CD4-positive, CD25-positive, alpha-beta regulatory T cell (primary cell): ENCODE measurements at regions not wholly inside any gene's neighbourhood (a gene's known extent, or its start where the extent isn't known, plus 50 kb on each side); places are given as distances from the start of the nearest gene placed in this dataset.
A peak's percentile ranks its signal among the peaks of the same experiment; 100 is the strongest.

ENCODE experiments used
- ATAC-seq, 2 donors: fragments of 150-1000 bp; cut with Tn5 transposase; one replicate each; pipeline ENCODE4 v1.10.0; 2021; ENCODE audit warnings: low read depth in 2 of 2, moderate number of reproducible peaks in 2 of 2, moderate library complexity in 1 of 2
- DNase-seq, 3 donors: peaks; one replicate each; pipeline versions ENCODE4 v3.0.0 to v3.0.0-alpha.2; 2012 to 2022; ENCODE audit warnings: mixed read lengths in 1 of 3
- H3K27ac ChIP-seq: one replicate; pipeline ENCODE4 v1.7.0; 2013; ENCODE audit warnings: mild to moderate bottlenecking, low read length; ENCODE audit not compliant: insufficient read depth, poor library complexity, severe bottlenecking
- H3K27me3 ChIP-seq: one replicate; pipeline ENCODE4 v1.7.0; 2013; ENCODE audit warnings: low read length; ENCODE audit not compliant: control insufficient read depth, insufficient read depth
- H3K36me3 ChIP-seq: one replicate; pipeline ENCODE4 v1.7.0; 2013; ENCODE audit warnings: mild to moderate bottlenecking, low read length, moderate library complexity; ENCODE audit not compliant: control insufficient read depth, insufficient read depth
- H3K4me1 ChIP-seq: 2 replicates; pipeline ENCODE4 v1.7.0; 2013; ENCODE audit warnings: mild to moderate bottlenecking, low read length; ENCODE audit not compliant: insufficient read depth, control insufficient read depth, poor library complexity, severe bottlenecking
- H3K4me3 ChIP-seq: one replicate; pipeline ENCODE4 v1.7.0; 2013; ENCODE audit warnings: low read depth, mild to moderate bottlenecking, low read length, moderate library complexity
- H3K9me3 ChIP-seq, 2 experiments: 1 replicate in 1 of 2; 2 replicates in 1 of 2; pipeline ENCODE4 v1.7.0; 2013; ENCODE audit warnings: low read length in 2 of 2, mild to moderate bottlenecking in 1 of 2, moderate library complexity in 1 of 2; ENCODE audit not compliant: control insufficient read depth in 2 of 2
- H3K27ac Mint-ChIP-seq, 3 donors: one replicate each; pipeline ENCODE4 v1.8.0; 2020 to 2022; ENCODE audit warnings: mild to moderate bottlenecking in 3 of 3, mixed read lengths in 3 of 3, moderate library complexity in 2 of 3
- H3K27me3 Mint-ChIP-seq: one replicate; pipeline ENCODE4 v1.8.0; 2022; ENCODE audit warnings: mild to moderate bottlenecking, mixed read lengths
- H3K36me3 Mint-ChIP-seq: one replicate; pipeline ENCODE4 v1.8.0; 2020; ENCODE audit warnings: mixed read lengths
- H3K4me1 Mint-ChIP-seq, 4 donors: one replicate each; pipeline ENCODE4 v1.8.0; 2020 to 2022; ENCODE audit warnings: mixed read lengths in 4 of 4, mild to moderate bottlenecking in 1 of 4
- H3K4me3 Mint-ChIP-seq, 4 donors: one replicate each; pipeline ENCODE4 v1.8.0; 2020 to 2022; ENCODE audit warnings: mild to moderate bottlenecking in 4 of 4, mixed read lengths in 4 of 4, moderate library complexity in 3 of 4
- H3K9me3 Mint-ChIP-seq, 7 donors: one replicate each; pipeline ENCODE4 v1.8.0; 2020 to 2022; ENCODE audit warnings: mixed read lengths in 7 of 7, mild to moderate bottlenecking in 3 of 7, moderate library complexity in 2 of 7

DNA sequence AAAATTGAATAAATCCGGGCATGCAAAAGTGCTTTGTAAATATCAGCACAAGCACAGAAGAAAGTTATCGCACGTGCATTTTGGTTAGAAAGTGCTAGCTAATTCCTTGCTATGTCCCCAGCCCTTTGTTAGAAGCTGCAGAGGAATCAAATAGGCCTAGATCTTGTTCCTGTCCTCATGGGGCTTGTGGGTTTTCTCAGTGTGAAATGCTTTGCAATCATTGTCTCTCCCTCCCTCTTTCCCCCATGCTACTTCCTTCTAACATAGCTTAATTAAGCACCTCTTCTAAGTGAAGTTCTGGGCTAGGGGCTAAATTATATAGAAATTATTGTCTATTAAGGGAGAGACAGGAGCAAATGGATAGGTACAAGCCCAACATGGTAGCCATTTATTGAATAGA lies 271.7 kb downstream of the RPLP1 start:
- ATAC-seq (no peak), DNase-seq (no peak)
- Mint-ChIP-seq H3K27me3 (peaks cover 66% of the 10 kb centered on the region), H3K27ac (peak overlapping the region in 1 of 3 donors; percentile 61), H3K9me3 (peaks cover 0 to 2% (median 0%) of the 10 kb centered on the region in 7 donors), H3K4me3 (no peak overlapping the region), H3K4me1 (peaks cover 5 to 56% (median 19%) of the 10 kb centered on the region in 4 donors), H3K36me3 (no peaks in the 10 kb centered on the region)
- H3K27me3 ChIP-seq: peaks cover 16% of the 10 kb centered on the region
- peaks cover 18% of the 10 kb centered on the region for H3K4me1 ChIP-seq
- no peaks in the 10 kb centered on the region for H3K9me3 ChIP-seq
- no peaks in the 10 kb centered on the region for H3K36me3 ChIP-seq
- H3K4me3 ChIP-seq: no peak overlapping the region
- no peak overlapping the region for H3K27ac ChIP-seq

DNA sequence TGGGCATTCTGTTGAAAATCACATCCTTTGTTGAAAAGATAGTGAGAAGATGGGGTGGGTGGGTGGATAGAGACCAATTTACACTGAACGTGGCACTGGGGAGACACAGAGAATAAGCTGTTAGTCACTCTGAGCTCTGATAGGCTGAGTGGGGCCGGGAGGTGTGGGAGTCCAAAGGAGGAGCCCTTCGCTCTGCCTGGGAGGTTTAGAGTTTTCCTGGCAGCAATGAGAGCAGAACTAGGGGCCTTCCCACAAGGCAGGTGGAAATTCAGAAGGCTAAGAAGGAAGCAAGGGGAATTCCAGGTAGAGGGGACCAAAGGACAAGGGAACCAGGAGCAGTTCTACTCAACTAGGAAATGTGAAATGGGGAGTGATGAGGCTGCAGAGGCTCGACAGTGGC lies 272.7 kb downstream of the RPLP1 start:
- H3K27me3 Mint-ChIP-seq: peaks cover 56% of the 10 kb centered on the region
- H3K36me3 Mint-ChIP-seq: no peaks in the 10 kb centered on the region
- DNase-seq: no peak
- Histone ChIP-seq H3K27ac (no peak overlapping the region), H3K27me3 (peaks cover 15% of the 10 kb centered on the region), H3K4me3 (no peak overlapping the region), H3K36me3 (no peaks in the 10 kb centered on the region), H3K9me3 (no peaks in the 10 kb centered on the region), H3K4me1 (peaks cover 17% of the 10 kb centered on the region)
- H3K4me3 Mint-ChIP-seq: no peak overlapping the region
- no peak for ATAC-seq
- H3K27ac Mint-ChIP-seq: no peak overlapping the region
- H3K9me3 Mint-ChIP-seq: peaks cover 0 to 2% (median 0%) of the 10 kb centered on the region in 7 donors
- peaks cover 0 to 47% (median 11%) of the 10 kb centered on the region in 4 donors for H3K4me1 Mint-ChIP-seq

DNA sequence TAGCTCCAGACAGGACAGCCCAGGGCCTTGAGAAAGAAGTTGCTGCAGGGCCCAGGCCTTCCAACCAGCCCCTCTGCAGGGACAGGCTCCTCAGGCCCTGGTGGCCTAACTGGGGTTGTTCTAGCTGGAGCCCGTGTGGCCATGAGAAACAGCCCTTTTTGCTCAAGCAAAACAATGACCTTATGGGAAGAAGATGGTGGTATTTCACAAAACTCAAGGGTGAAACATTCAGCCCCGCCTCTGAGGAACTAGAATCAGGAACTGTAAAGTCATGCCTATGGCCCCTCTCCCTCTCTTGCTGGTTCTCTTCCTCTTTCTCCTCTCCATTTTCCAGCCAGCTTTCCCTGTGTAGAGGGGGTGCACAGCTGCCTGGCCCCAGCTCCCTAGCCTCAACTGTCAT lies 273.3 kb downstream of the RPLP1 start:
- H3K4me3 Mint-ChIP-seq: peak overlapping the region in 1 of 4 donors; percentile 45
- H3K9me3 ChIP-seq: no peaks in the 10 kb centered on the region
- no peaks in the 10 kb centered on the region for H3K36me3 Mint-ChIP-seq
- no peak overlapping the region for H3K4me3 ChIP-seq
- DNase-seq (no peak), ATAC-seq (no peak)
- peaks cover 0 to 41% (median 9%) of the 10 kb centered on the region in 4 donors for H3K4me1 Mint-ChIP-seq
- peaks cover 49% of the 10 kb centered on the region for H3K27me3 Mint-ChIP-seq
- H3K27ac Mint-ChIP-seq: no peak overlapping the region
- H3K27me3 ChIP-seq: peaks cover 15% of the 10 kb centered on the region
- no peak overlapping the region for H3K27ac ChIP-seq
- peaks cover 0 to 2% (median 0%) of the 10 kb centered on the region in 7 donors for H3K9me3 Mint-ChIP-seq
- H3K4me1 ChIP-seq: peaks cover 17% of the 10 kb centered on the region
- no peaks in the 10 kb centered on the region for H3K36me3 ChIP-seq

DNA sequence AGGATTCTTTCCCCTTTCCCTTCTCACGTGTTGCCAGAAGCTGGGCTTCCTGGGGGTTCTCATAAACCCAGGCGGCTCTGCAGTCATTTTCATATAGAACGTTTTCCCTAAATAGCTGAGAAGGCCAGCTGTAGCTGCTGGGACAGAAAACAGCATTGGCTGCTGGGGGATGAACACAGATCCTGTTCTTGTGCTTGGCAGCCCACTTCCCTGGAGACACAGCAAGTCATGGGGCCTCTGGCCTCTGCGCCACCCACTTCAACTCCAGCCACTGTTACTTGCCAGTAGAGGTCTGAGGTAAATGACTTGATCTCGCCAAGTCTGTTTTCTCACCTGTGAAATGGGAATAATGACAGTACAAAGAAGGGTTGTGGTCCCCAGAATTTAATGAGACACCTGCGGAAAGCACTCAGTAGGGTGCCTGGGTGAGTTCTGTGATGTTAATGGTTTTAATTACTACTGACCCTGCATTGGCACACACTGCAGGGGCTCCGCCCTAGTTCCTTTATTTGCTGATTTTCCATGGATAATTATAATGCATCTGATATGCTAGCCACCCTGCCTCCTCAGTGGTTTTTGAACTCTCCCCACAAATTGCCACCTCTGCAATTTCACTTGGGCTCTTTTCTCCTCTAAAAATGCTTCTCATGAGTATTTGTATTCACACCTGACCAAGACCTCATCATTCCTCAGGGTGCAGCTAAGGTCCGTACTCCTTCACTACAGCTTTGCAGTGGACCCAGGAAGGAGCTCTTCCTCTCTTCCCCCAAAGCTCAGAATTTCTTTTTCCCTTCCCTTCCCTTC lies 274.7 kb downstream of the RPLP1 start:
- H3K4me3 ChIP-seq: no peak overlapping the region
- ATAC-seq (no peak), DNase-seq (no peak)
- H3K4me1 ChIP-seq: peaks cover 4% of the 10 kb centered on the region
- peaks cover 15% of the 10 kb centered on the region for H3K27me3 ChIP-seq
- Mint-ChIP-seq H3K9me3 (peaks cover 0 to 2% (median 0%) of the 10 kb centered on the region in 7 donors), H3K36me3 (no peaks in the 10 kb centered on the region), H3K27me3 (peaks cover 41% of the 10 kb centered on the region), H3K4me1 (peaks cover 0 to 27% (median 1%) of the 10 kb centered on the region in 4 donors), H3K27ac (no peak overlapping the region), H3K4me3 (no peak overlapping the region)
- H3K9me3 ChIP-seq: no peaks in the 10 kb centered on the region
- no peak overlapping the region for H3K27ac ChIP-seq
- H3K36me3 ChIP-seq: no peaks in the 10 kb centered on the region

DNA sequence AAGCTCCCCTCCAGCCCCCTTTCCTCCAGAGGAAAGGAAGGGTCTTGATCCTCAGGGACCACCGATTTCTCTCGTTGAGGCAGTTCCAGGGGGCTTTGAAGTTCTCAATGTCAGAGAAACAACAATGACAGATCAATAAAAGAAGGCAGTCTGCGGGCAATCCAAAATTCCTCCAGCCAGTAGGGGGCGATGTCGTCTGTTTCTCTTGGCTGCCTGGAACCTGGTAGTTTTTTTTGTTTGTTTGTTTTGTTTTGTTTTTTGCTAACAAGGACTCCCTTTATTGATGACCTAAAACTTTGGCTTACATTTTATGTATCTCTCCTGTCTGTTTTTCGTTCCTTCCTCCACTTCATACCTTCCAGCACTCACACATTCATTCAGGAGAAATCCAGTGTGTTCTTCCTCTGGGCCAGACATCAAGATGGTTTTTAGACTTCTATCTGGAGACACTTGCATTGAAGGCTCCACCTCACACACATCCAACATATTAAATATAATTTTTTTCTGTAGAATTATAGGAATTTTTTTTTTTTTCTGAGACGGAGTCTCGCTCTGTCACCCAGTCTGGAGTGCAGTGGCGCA lies 276.6 kb downstream of the RPLP1 start:
- Mint-ChIP-seq H3K36me3 (no peaks in the 10 kb centered on the region), H3K9me3 (peaks cover 0 to 2% (median 0%) of the 10 kb centered on the region in 7 donors), H3K4me3 (no peak overlapping the region), H3K27me3 (peaks cover 33% of the 10 kb centered on the region), H3K27ac (no peak overlapping the region), H3K4me1 (peaks cover 0 to 12% (median 0%) of the 10 kb centered on the region in 4 donors)
- H3K4me3 ChIP-seq: no peak overlapping the region
- H3K4me1 ChIP-seq: no peaks in the 10 kb centered on the region
- H3K9me3 ChIP-seq: no peaks in the 10 kb centered on the region
- ATAC-seq: peak in 1 of 2 donors; percentile 22
- no peak overlapping the region for H3K27ac ChIP-seq
- peak; percentile 35 to 61 (median 58) for DNase-seq
- peaks cover 12% of the 10 kb centered on the region for H3K27me3 ChIP-seq
- no peaks in the 10 kb centered on the region for H3K36me3 ChIP-seq

DNA sequence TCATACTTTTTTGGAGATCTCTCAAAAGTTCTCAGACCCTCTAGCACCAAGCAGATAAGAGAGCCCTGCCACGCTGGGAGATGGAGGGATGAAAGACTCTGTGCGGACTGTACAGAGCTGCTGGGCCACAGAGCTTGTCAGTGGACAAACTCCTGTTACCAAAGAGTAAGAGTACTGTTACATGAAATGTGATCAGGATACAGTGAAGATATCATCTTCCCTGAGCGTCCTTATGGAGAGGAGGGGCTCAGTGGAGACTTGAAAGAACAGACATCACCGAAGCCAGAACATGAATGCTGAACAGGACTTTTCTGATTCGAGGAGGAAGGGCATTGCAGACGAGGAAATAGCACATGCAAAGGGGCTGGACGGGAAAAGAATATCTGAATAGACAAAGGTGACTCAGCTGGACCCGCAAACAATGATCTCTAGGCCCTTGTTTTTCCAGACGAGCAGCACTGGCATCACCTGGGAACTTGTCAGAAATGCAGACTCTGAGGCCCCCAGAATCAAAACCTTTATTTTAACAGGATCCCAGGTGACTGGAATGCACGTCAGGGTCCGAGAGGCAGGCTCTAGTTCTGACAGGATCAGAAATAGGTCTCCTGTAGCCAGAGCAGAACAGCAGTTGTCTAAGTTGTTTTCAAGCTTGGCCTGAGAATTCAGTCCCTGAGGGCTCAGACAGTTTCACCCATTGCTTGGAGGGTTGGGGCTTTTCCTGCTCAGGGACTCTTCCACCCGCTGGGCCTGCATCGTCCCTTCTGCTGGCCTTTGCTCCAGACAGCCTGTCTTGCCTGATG lies 277.9 kb downstream of the RPLP1 start:
- ATAC-seq (no peak), DNase-seq (no peak)
- Mint-ChIP-seq H3K36me3 (no peaks in the 10 kb centered on the region), H3K4me3 (no peak overlapping the region), H3K27ac (no peak overlapping the region), H3K27me3 (peaks cover 25% of the 10 kb centered on the region), H3K9me3 (no peaks in the 10 kb centered on the region), H3K4me1 (peaks cover 0 to 7% (median 0%) of the 10 kb centered on the region in 4 donors)
- Histone ChIP-seq H3K27me3 (peaks cover 8% of the 10 kb centered on the region), H3K9me3 (no peaks in the 10 kb centered on the region), H3K27ac (no peak overlapping the region), H3K4me3 (no peak overlapping the region), H3K36me3 (no peaks in the 10 kb centered on the region), H3K4me1 (no peaks in the 10 kb centered on the region)

DNA sequence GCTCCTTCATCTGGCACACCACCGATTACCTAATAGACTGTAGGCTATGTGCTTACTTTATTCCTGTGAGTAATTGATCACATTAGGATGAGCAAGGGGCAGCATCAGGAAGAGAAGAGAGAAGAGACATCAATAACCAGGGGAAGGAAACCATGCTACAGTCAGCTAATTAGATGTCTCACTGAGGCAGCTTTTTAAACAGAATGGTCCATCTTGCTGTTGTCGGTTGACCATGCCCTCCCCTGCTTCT lies 278.4 kb downstream of the RPLP1 start:
- H3K27ac Mint-ChIP-seq: no peak overlapping the region
- no peaks in the 10 kb centered on the region for H3K9me3 Mint-ChIP-seq
- DNase-seq (no peak), ATAC-seq (no peak)
- Histone ChIP-seq H3K27me3 (peaks cover 8% of the 10 kb centered on the region), H3K36me3 (no peaks in the 10 kb centered on the region), H3K27ac (no peak overlapping the region), H3K9me3 (no peaks in the 10 kb centered on the region), H3K4me1 (no peaks in the 10 kb centered on the region), H3K4me3 (no peak overlapping the region)
- no peaks in the 10 kb centered on the region for H3K36me3 Mint-ChIP-seq
- peaks cover 21% of the 10 kb centered on the region for H3K27me3 Mint-ChIP-seq
- no peak overlapping the region for H3K4me3 Mint-ChIP-seq
- peaks cover 0 to 7% (median 0%) of the 10 kb centered on the region in 4 donors for H3K4me1 Mint-ChIP-seq
